ENCODE measurements at regions not wholly inside any gene's neighbourhood (a gene's known extent, or its start where the extent isn't known, plus 50 kb on each side); places are given as distances from the start of the nearest gene placed in this dataset.

DNA sequence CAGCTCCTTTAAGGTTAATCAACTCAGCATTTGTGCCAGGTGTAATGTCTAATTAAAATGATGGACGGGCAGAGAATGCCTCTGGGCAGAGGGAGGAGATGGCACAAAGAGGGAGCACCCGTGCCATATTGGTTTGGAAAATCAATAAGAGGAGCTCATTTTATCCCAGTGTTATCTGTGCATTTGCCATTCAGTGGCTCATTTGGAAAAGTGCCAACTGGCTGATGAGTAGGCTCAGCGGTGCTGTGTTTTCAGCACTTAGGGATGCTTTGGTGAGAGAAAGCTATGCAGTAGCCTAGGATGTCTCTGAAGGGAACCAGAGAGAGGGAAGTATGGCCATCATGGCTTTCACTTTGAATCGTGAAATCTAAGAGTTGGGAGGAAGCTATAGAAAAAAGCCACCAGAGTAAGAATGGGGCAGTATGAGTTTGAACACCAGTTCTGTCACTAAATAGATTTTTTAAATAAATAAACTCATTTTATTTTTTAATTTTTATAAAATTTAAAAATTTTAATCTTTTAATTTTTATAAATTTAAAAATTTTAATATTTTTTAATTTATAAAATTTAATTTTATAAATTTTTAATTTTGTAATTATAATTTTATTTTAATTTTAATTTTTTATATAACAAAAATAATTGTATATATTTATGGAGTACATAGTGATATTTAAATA, 472.8 kb downstream of the BRINP1 start:
- Histone ChIP-seq H3K4me3 (ENCODE audit: low read depth in 1 of 2, low read length in 2 of 2) (no peak overlapping the region), H3K36me3 (ENCODE audit: insufficient read depth, low read length) (no peaks in the 10 kb centered on the region), H3K9me3 (ENCODE audit: low read length) (no peaks in the 10 kb centered on the region), H3K9ac (ENCODE audit: low read length) (no peak overlapping the region), H3K27me3 (ENCODE audit: control insufficient read depth in 1 of 2, insufficient read depth in 2 of 2, low read length in 2 of 2) (no peaks in the 10 kb centered on the region), H3K4me1 (ENCODE audit: insufficient read depth, low read length) (no peaks in the 10 kb centered on the region), H3K27ac (ENCODE audit: low read depth, low read length) (no peak overlapping the region)

DNA sequence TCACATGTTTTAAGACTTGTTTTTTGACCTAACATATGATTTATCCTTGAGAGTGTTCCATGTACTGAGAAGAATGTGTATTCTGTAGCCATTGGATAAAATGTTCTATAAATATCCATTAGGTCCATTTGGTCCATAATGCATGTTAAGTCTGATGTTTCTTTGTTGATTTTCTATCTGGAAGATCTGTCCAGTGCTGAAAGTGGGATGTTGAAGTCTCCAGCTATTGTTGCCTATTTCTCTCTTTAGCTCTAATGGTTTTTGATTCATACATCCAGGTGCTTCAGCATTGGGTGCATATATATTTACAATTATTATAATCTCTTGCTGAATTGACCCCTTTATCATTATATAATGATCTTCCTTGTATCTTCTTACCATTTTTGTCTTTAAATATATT, 451.1 kb downstream of the BRINP1 start:
- no peak overlapping the region for H3K9ac ChIP-seq (ENCODE audit: low read length)
- no peaks in the 10 kb centered on the region for H3K36me3 ChIP-seq (ENCODE audit: insufficient read depth, low read length)
- H3K4me3 ChIP-seq (ENCODE audit: low read depth in 1 of 2, low read length in 2 of 2) = no peak overlapping the region
- no peaks in the 10 kb centered on the region for H3K27me3 ChIP-seq (ENCODE audit: control insufficient read depth in 1 of 2, insufficient read depth in 2 of 2, low read length in 2 of 2)
- no peaks in the 10 kb centered on the region for H3K4me1 ChIP-seq (ENCODE audit: insufficient read depth, low read length)
- H3K27ac ChIP-seq (ENCODE audit: low read depth, low read length) = no peak overlapping the region
- no peaks in the 10 kb centered on the region for H3K9me3 ChIP-seq (ENCODE audit: low read length)

DNA sequence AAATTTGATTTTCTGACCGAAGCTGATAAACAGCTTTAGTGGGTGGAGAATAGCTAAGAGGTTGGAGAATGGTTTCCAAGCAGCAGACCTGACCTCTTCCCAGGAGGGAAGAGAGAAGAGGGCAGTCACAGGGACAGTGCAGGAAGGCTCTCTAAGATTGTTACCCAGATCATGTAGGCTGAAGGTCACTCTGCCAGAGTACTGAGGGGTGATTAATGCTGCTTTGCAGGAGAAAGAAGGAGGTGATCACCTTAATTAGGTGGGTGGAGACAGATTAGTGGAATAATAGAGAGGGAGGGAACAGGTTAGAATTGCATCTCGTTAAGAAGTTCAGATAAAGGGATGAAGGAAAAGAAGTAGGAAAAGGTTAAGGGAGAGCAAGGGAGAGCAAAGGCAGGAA, 440.5 kb downstream of the BRINP1 start:
- H3K9ac ChIP-seq (ENCODE audit: low read length) = no peak overlapping the region
- no peaks in the 10 kb centered on the region for H3K36me3 ChIP-seq (ENCODE audit: insufficient read depth, low read length)
- H3K4me3 ChIP-seq (ENCODE audit: low read depth in 1 of 2, low read length in 2 of 2) = no peak overlapping the region
- no peaks in the 10 kb centered on the region for H3K27me3 ChIP-seq (ENCODE audit: control insufficient read depth in 1 of 2, insufficient read depth in 2 of 2, low read length in 2 of 2)
- no peaks in the 10 kb centered on the region for H3K4me1 ChIP-seq (ENCODE audit: insufficient read depth, low read length)
- H3K9me3 ChIP-seq (ENCODE audit: low read length) = no peaks in the 10 kb centered on the region
- H3K27ac ChIP-seq (ENCODE audit: low read depth, low read length) = no peak overlapping the region

DNA sequence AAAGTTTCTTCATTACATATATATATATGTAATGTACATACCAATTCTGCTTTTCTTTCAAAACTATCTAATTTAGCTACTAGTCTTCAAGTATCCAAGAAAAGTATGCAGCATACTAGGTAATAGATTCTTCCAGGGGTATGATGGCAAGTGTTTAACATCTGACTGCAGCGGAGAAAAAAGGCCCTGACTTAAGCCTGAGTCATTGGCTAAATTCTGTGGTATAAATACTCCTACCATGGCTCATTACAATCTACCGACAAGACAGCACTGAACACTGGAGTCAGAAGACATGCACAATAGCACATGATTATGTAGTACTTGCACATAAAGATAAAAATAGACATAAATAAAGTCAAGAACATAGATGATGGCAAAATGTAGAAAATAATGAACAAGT, 439.9 kb downstream of the BRINP1 start:
- Histone ChIP-seq H3K36me3 (ENCODE audit: insufficient read depth, low read length) (no peaks in the 10 kb centered on the region), H3K9ac (ENCODE audit: low read length) (no peak overlapping the region), H3K4me3 (ENCODE audit: low read depth in 1 of 2, low read length in 2 of 2) (no peak overlapping the region), H3K27ac (ENCODE audit: low read depth, low read length) (no peak overlapping the region), H3K9me3 (ENCODE audit: low read length) (no peaks in the 10 kb centered on the region), H3K27me3 (ENCODE audit: control insufficient read depth in 1 of 2, insufficient read depth in 2 of 2, low read length in 2 of 2) (no peaks in the 10 kb centered on the region), H3K4me1 (ENCODE audit: insufficient read depth, low read length) (no peaks in the 10 kb centered on the region)

DNA sequence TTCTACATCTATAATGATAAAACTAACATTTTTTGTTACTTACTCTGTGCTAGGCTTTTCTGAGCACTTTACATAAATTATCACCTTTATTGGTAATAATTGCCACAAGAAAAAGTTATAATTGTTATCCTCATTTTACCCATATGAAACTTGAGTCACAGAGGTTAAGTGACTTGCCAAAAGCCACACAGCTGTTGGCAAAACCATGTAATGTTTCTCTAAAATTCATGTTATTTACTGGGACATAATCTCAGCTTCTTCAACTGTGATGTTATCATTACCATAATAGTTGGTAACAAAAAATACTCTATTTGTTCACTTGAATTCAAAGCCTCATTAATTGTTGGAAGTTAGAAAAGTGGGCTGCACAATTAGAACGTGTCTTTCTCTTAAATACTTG, 437.3 kb downstream of the BRINP1 start:
- Histone ChIP-seq H3K36me3 (ENCODE audit: insufficient read depth, low read length) (no peaks in the 10 kb centered on the region), H3K27me3 (ENCODE audit: control insufficient read depth in 1 of 2, insufficient read depth in 2 of 2, low read length in 2 of 2) (no peaks in the 10 kb centered on the region), H3K4me3 (ENCODE audit: low read depth in 1 of 2, low read length in 2 of 2) (no peak overlapping the region)

DNA sequence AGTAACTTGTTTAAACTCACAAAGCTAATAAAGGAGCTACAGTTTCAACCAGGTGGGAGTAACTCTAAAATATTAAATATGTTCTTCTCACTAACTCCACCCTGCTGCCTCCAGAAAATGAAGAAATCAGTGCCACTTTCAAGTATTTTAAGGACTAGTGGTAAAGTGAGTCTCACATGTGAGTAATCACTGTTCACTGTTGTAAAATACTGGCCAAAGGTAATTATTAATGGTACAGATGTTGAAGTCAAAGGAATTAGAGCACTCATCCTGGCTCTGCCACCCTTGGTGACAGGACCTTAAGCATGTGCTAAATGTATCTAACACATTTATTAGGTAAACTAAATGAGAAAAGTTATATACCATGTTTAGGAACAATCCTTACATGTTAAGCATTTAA, 430.7 kb downstream of the BRINP1 start:
- no peak overlapping the region for H3K27ac ChIP-seq (ENCODE audit: low read depth, low read length)
- H3K36me3 ChIP-seq (ENCODE audit: insufficient read depth, low read length) = no peaks in the 10 kb centered on the region
- H3K27me3 ChIP-seq (ENCODE audit: control insufficient read depth in 1 of 2, insufficient read depth in 2 of 2, low read length in 2 of 2) = no peaks in the 10 kb centered on the region
- H3K9me3 ChIP-seq (ENCODE audit: low read length) = no peaks in the 10 kb centered on the region
- H3K4me3 ChIP-seq (ENCODE audit: low read depth in 1 of 2, low read length in 2 of 2) = no peak overlapping the region
- H3K9ac ChIP-seq (ENCODE audit: low read length) = no peak overlapping the region
- no peaks in the 10 kb centered on the region for H3K4me1 ChIP-seq (ENCODE audit: insufficient read depth, low read length)

More for the DNA sequence above, 437.3 kb downstream of the BRINP1 start:
- H3K9me3 ChIP-seq (ENCODE audit: low read length) = no peaks in the 10 kb centered on the region
- no peak overlapping the region for H3K27ac ChIP-seq (ENCODE audit: low read depth, low read length)
- H3K4me1 ChIP-seq (ENCODE audit: insufficient read depth, low read length) = no peaks in the 10 kb centered on the region
- H3K9ac ChIP-seq (ENCODE audit: low read length) = no peak overlapping the region

DNA sequence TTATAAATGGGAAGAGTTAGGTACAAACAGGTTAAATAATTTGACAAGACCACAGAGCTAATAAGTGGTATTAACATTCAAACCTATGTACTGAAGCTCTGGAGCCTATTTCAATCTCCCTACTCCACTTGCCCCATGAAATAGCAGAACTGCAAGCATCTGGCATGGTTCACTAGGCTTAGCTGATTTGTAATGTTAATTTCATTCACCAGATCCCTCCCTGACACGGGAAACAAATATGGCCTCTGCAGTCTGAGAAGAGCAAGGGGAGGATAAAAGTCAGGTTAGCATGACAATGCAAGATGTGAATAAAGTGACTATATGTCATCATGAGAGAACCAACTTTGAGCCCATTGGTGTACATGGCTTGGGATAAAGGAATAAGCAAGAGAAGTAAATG, 428.8 kb downstream of the BRINP1 start:
- Histone ChIP-seq H3K36me3 (ENCODE audit: insufficient read depth, low read length) (no peaks in the 10 kb centered on the region), H3K27ac (ENCODE audit: low read depth, low read length) (no peak overlapping the region), H3K27me3 (ENCODE audit: control insufficient read depth in 1 of 2, insufficient read depth in 2 of 2, low read length in 2 of 2) (no peaks in the 10 kb centered on the region), H3K9me3 (ENCODE audit: low read length) (no peaks in the 10 kb centered on the region), H3K9ac (ENCODE audit: low read length) (no peak overlapping the region), H3K4me3 (ENCODE audit: low read depth in 1 of 2, low read length in 2 of 2) (no peak overlapping the region), H3K4me1 (ENCODE audit: insufficient read depth, low read length) (no peaks in the 10 kb centered on the region)

DNA sequence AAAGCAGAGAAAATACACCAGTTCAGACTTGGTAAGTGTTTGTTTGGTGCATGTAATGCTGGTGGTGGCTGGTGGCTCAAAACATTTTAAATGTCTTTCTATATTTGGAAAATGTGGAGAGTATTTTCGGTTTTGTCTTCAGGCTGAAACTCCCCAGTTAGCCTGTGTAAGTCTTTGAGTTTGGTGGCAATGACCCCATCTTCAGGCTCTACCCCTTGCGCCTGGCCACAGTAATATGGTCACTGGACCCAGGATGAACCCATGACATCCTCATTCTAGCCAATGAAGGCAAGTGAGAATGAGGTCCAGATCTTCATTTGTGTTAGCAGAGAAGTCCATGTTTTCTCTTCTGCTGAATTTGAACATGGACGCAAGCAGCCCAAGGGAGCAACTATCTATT, 422.6 kb downstream of the BRINP1 start:
- Histone ChIP-seq H3K4me3 (ENCODE audit: low read depth in 1 of 2, low read length in 2 of 2) (no peak overlapping the region), H3K36me3 (ENCODE audit: insufficient read depth, low read length) (no peaks in the 10 kb centered on the region), H3K9ac (ENCODE audit: low read length) (no peak overlapping the region), H3K27me3 (ENCODE audit: control insufficient read depth in 1 of 2, insufficient read depth in 2 of 2, low read length in 2 of 2) (no peaks in the 10 kb centered on the region), H3K4me1 (ENCODE audit: insufficient read depth, low read length) (no peaks in the 10 kb centered on the region), H3K9me3 (ENCODE audit: low read length) (no peaks in the 10 kb centered on the region), H3K27ac (ENCODE audit: low read depth, low read length) (no peak overlapping the region)

DNA sequence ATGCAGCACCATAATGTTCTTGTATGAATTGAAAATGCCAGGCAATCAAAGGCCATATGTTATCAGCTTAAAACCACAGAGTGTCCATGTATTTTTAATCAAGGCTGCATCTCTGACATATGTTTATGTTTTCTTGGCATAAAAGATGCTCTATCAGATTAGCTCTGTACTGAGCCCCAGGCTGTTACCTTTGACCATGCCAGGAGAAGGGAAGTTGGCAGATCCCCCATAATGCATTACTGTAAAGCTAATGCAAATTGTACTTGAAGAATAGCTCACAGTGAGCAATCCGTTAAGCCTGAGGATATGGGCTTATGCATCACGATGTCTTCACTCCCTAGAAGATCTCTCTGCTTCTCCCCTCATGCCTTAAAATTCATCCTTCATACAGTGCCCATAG, 414.4 kb downstream of the BRINP1 start:
- Histone ChIP-seq H3K4me3 (ENCODE audit: low read depth in 1 of 2, low read length in 2 of 2) (no peak overlapping the region), H3K4me1 (ENCODE audit: insufficient read depth, low read length) (no peaks in the 10 kb centered on the region), H3K9me3 (ENCODE audit: low read length) (no peaks in the 10 kb centered on the region), H3K27me3 (ENCODE audit: control insufficient read depth in 1 of 2, insufficient read depth in 2 of 2, low read length in 2 of 2) (no peaks in the 10 kb centered on the region), H3K27ac (ENCODE audit: low read depth, low read length) (no peak overlapping the region), H3K36me3 (ENCODE audit: insufficient read depth, low read length) (no peaks in the 10 kb centered on the region), H3K9ac (ENCODE audit: low read length) (no peak overlapping the region)

DNA sequence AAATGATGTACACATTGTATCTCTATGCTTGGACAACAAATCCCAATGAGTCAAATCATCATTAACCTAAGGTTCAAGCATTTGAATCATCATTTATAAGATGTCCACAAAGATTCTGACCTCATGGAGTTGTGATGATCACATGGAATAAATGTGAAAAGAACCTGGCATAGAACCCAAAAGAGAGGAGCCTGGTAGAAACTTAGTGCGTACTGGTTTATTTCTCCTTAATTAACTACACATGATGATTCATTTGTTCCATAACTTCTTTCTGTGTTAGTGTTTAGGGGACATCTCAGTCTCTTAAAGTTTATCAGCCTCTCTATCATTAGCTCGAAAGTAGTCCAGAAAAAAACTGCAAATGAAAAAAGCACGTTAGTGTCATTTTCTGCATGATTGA, 411.6 kb downstream of the BRINP1 start:
- H3K4me1 ChIP-seq (ENCODE audit: insufficient read depth, low read length) = peaks cover 4% of the 10 kb centered on the region
- no peak overlapping the region for H3K27ac ChIP-seq (ENCODE audit: low read depth, low read length)

DNA sequence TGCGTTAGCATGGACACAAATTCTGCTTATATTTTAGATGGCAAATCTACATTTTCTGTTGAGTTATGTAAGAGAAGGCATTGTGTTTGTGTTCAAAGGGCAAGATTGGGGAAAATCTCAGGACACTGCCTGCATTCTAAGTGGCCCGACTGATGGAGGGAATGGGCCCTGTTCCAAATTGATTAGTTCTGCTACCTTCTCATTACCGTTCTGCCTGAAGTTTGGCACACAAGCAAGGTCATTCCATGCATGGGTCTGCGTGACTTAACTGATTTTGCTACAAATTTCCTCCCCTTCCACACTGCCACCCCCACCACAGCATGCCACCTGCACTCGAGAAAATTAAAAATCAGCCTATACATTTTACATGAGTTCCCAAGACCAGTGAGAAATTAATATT, 409.9 kb downstream of the BRINP1 start:
- no peak overlapping the region for H3K9ac ChIP-seq (ENCODE audit: low read length)
- peaks cover 4% of the 10 kb centered on the region for H3K4me1 ChIP-seq (ENCODE audit: insufficient read depth, low read length)
- H3K4me3 ChIP-seq (ENCODE audit: low read depth in 1 of 2, low read length in 2 of 2) = no peak overlapping the region
- H3K27ac ChIP-seq (ENCODE audit: low read depth, low read length) = no peak overlapping the region
- no peaks in the 10 kb centered on the region for H3K36me3 ChIP-seq (ENCODE audit: insufficient read depth, low read length)
- no peaks in the 10 kb centered on the region for H3K27me3 ChIP-seq (ENCODE audit: control insufficient read depth in 1 of 2, insufficient read depth in 2 of 2, low read length in 2 of 2)
- H3K9me3 ChIP-seq (ENCODE audit: low read length) = no peaks in the 10 kb centered on the region

More for the DNA sequence above, 411.6 kb downstream of the BRINP1 start:
- H3K27me3 ChIP-seq (ENCODE audit: control insufficient read depth in 1 of 2, insufficient read depth in 2 of 2, low read length in 2 of 2) = no peaks in the 10 kb centered on the region
- H3K9ac ChIP-seq (ENCODE audit: low read length) = no peak overlapping the region
- H3K4me3 ChIP-seq (ENCODE audit: low read depth in 1 of 2, low read length in 2 of 2) = no peak overlapping the region
- no peaks in the 10 kb centered on the region for H3K36me3 ChIP-seq (ENCODE audit: insufficient read depth, low read length)
- no peaks in the 10 kb centered on the region for H3K9me3 ChIP-seq (ENCODE audit: low read length)

DNA sequence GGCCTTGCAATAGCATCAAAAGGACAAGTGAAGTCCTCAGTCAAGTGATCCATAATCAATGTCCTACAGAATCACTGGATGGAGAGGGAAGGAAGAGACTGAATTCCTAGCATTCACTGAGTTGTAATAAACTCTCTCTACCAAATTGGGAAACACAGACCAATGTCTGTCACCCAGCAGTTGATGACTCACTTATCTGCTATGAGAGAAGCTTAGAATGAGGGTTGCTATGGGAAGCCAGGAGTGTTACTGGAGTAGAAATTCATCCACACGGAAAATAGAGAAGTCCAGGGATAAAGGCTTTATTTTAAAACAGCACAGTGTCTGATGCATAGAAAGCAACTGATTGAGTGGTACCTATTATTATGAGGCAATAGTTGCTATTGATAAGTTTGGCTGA, 407.4 kb downstream of the BRINP1 start:
- H3K9me3 ChIP-seq (ENCODE audit: low read length) = no peaks in the 10 kb centered on the region
- H3K9ac ChIP-seq (ENCODE audit: low read length) = no peak overlapping the region
- no peaks in the 10 kb centered on the region for H3K36me3 ChIP-seq (ENCODE audit: insufficient read depth, low read length)
- H3K4me1 ChIP-seq (ENCODE audit: insufficient read depth, low read length) = peaks cover 4% of the 10 kb centered on the region
- H3K27ac ChIP-seq (ENCODE audit: low read depth, low read length) = no peak overlapping the region
- no peak overlapping the region for H3K4me3 ChIP-seq (ENCODE audit: low read depth in 1 of 2, low read length in 2 of 2)
- H3K27me3 ChIP-seq (ENCODE audit: control insufficient read depth in 1 of 2, insufficient read depth in 2 of 2, low read length in 2 of 2) = no peaks in the 10 kb centered on the region

Measured in muscle layer of colon (tissue), 2 donors.